H1 (cell line): ENCODE measurements at regions not wholly inside any gene's neighbourhood (a gene's known extent, or its start where the extent isn't known, plus 50 kb on each side); places are given as distances from the start of the nearest gene placed in this dataset.

ENCODE experiments used
- CTCF ChIA-PET: fragments of 300-600 bp; sonication (Branson Sonifier 250); formaldehyde crosslinking; loops from one replicate; lab custom pipeline; 2021; ENCODE audit not compliant: partially characterized antibody; lab: Charles Lee
- POLR2A ChIA-PET: fragments of 300-600 bp; sonication (Branson Sonifier 250); formaldehyde crosslinking; loops from one replicate; lab custom pipeline; 2021; ENCODE audit warnings: inconsistent platforms; ENCODE audit not compliant: partially characterized antibody; lab: Charles Lee
- DNase-seq, 2 experiments: peaks; one replicate each; pipeline versions ENCODE4 v3.0.0 to v3.0.0-alpha.2; 2010 to 2022; ENCODE audit warnings: low spot score in 2 of 2, low read depth in 1 of 2, mixed read lengths in 1 of 2
- FAIRE-seq: peaks from 2 replicates; lab custom pipeline; 2011; peaks lifted over from hg19 to GRCh38; lab: Jason Lieb, UNC
- H2AFZ ChIP-seq: 2 replicates; pipeline ENCODE4 v1.8.1; 2012; ENCODE audit warnings: low read length, inconsistent platforms
- H2AK5ac ChIP-seq: 2 replicates; pipeline ENCODE4 v1.6.1; 2013; ENCODE audit warnings: low read depth, low read length
- H2BK120ac ChIP-seq: replicated peaks from 2 replicates; pipeline ENCODE3; 2013; ENCODE audit warnings: low read depth, low read length, inconsistent platforms
- H2BK12ac ChIP-seq: 2 replicates; pipeline ENCODE4 v1.6.1; 2013; ENCODE audit warnings: low read depth, low read length
- H2BK15ac ChIP-seq: 2 replicates; pipeline ENCODE4 v1.6.1; 2013; ENCODE audit warnings: low read length
- H2BK20ac ChIP-seq: 2 replicates; pipeline ENCODE4 v1.6.1; 2013; ENCODE audit warnings: low read length
- H2BK5ac ChIP-seq: 2 replicates; pipeline ENCODE4 v1.6.1; 2013; ENCODE audit warnings: low read depth, low read length
- H3K14ac ChIP-seq: 2 replicates; pipeline ENCODE4 v1.6.1; 2013; ENCODE audit warnings: inconsistent platforms; ENCODE audit not compliant: insufficient read length
- H3K18ac ChIP-seq: 2 replicates; pipeline ENCODE4 v1.6.1; 2013; ENCODE audit warnings: low read length; ENCODE audit errors: extremely low read depth
- H3K23ac ChIP-seq: 2 replicates; pipeline ENCODE4 v1.6.1; 2013; ENCODE audit warnings: inconsistent platforms; ENCODE audit not compliant: insufficient read length
- H3K23me2 ChIP-seq: 2 replicates; pipeline ENCODE4 v1.6.1; 2013; ENCODE audit warnings: low read depth, low read length
- H3K27ac ChIP-seq: 2 replicates; pipeline ENCODE4 v1.6.1; 2011; ENCODE audit warnings: low read depth, low read length, inconsistent platforms
- H3K27me3 ChIP-seq, 4 experiments: replicated peaks in 1 of 4; 1 replicate in 1 of 4; 2 replicates in 3 of 4; pipeline versions ENCODE4 v1.6.1 to v1.8.1; 2011 to 2013; ENCODE audit warnings: low read length in 3 of 4, mild to moderate bottlenecking in 3 of 4, inconsistent platforms in 2 of 4, mixed read lengths in 2 of 4, moderate library complexity in 1 of 4; ENCODE audit not compliant: control insufficient read depth in 3 of 4, insufficient read depth in 3 of 4; ENCODE audit errors: extremely low read depth in 1 of 4
- H3K36me3 ChIP-seq, 4 experiments: 2 replicates each; pipeline versions ENCODE4 v1.6.1 to v1.8.1; 2011 to 2013; ENCODE audit warnings: mild to moderate bottlenecking in 4 of 4, low read length in 3 of 4, moderate library complexity in 2 of 4, control low read depth in 1 of 4, inconsistent platforms in 1 of 4; ENCODE audit not compliant: insufficient read depth in 4 of 4, control insufficient read depth in 2 of 4
- H3K4ac ChIP-seq: replicated peaks from 2 replicates; pipeline ENCODE3; 2013; ENCODE audit warnings: low read length, low read depth, mixed read lengths, inconsistent platforms; ENCODE audit not compliant: insufficient read length
- H3K4me1 ChIP-seq, 4 experiments: replicated peaks in 1 of 4; 1 replicate in 1 of 4; 2 replicates in 3 of 4; pipeline versions ENCODE4 v1.6.1 to v1.8.1; 2011 to 2013; ENCODE audit warnings: low read length in 3 of 4, inconsistent platforms in 2 of 4, mixed read lengths in 1 of 4; ENCODE audit not compliant: insufficient read depth in 4 of 4, control insufficient read depth in 3 of 4
- H3K4me2 ChIP-seq, 2 experiments: 2 replicates each; pipeline versions ENCODE4 v1.6.1 to v1.8.1; 2011 to 2013; ENCODE audit warnings: low read depth in 2 of 2, low read length in 2 of 2, control low read depth in 1 of 2, inconsistent platforms in 1 of 2, mild to moderate bottlenecking in 1 of 2; ENCODE audit not compliant: insufficient read depth in 1 of 2
- H3K4me3 ChIP-seq, 4 experiments: fragments of 200-600, 300-600 bp in 1 of 4; sonication (generic), shearing (Covaris generic), sonication (Bioruptor Twin) in 1 of 4; 2 replicates each; pipeline versions ENCODE4 v1.5.1 to v1.8.1; 2011 to 2016; ENCODE audit warnings: low read length in 4 of 4, low read depth in 3 of 4, control low read depth in 2 of 4, inconsistent platforms in 2 of 4, mild to moderate bottlenecking in 2 of 4, mixed read lengths in 1 of 4, moderate library complexity in 1 of 4; ENCODE audit not compliant: insufficient read depth in 2 of 4; ENCODE audit errors: extremely low read depth in 1 of 4
- H3K56ac ChIP-seq: replicated peaks from 2 replicates; pipeline ENCODE3; 2013; ENCODE audit warnings: low read depth, mild to moderate bottlenecking, mixed read lengths, low read length, inconsistent platforms; ENCODE audit not compliant: insufficient read length
- H3K79me1 ChIP-seq: 2 replicates; pipeline ENCODE4 v1.6.1; 2013; ENCODE audit warnings: low read depth, low read length, control low read depth
- H3K79me2 ChIP-seq, 2 experiments: 2 replicates each; pipeline versions ENCODE4 v1.6.1 to v1.8.1; 2012 to 2013; ENCODE audit warnings: low read length in 2 of 2, mild to moderate bottlenecking in 2 of 2, inconsistent platforms in 1 of 2; ENCODE audit not compliant: insufficient read depth in 2 of 2, control insufficient read depth in 1 of 2
- H3K9ac ChIP-seq, 4 experiments: replicated peaks in 1 of 4; 1 replicate in 1 of 4; 2 replicates in 3 of 4; pipeline versions ENCODE4 v1.6.1 to v1.8.1; 2011 to 2013; ENCODE audit warnings: low read depth in 3 of 4, low read length in 3 of 4, control low read depth in 2 of 4, mild to moderate bottlenecking in 2 of 4, moderate library complexity in 2 of 4, inconsistent platforms in 1 of 4; ENCODE audit errors: extremely low read depth in 1 of 4
- H3K9me3 ChIP-seq, 2 experiments: 2 replicates each; pipeline versions ENCODE4 v1.6.1 to v1.8.1; 2012 to 2013; ENCODE audit warnings: mild to moderate bottlenecking in 2 of 2, moderate library complexity in 2 of 2, control low read depth in 1 of 2, inconsistent platforms in 1 of 2, low read depth in 1 of 2, low read length in 1 of 2, mixed read lengths in 1 of 2; ENCODE audit not compliant: insufficient read depth in 2 of 2
- H4K20me1 ChIP-seq, 2 experiments: replicated peaks in 1 of 2; 2 replicates each; pipeline versions ENCODE3 to v1.8.1; 2011 to 2013; ENCODE audit warnings: inconsistent platforms in 2 of 2, low read length in 2 of 2, mild to moderate bottlenecking in 1 of 2; ENCODE audit not compliant: insufficient read depth in 2 of 2, control insufficient read depth in 1 of 2
- H4K5ac ChIP-seq: 2 replicates; pipeline ENCODE4 v1.6.1; 2013; ENCODE audit warnings: low read length, low read depth, mixed read lengths, inconsistent platforms; ENCODE audit not compliant: insufficient read length
- H4K8ac ChIP-seq: 2 replicates; pipeline ENCODE4 v1.8.0; 2013; ENCODE audit warnings: mild to moderate bottlenecking, moderate library complexity, low read length, inconsistent platforms; ENCODE audit not compliant: insufficient read depth; ENCODE audit errors: extremely low read depth
- H4K91ac ChIP-seq: replicated peaks from 2 replicates; pipeline ENCODE3; 2013; ENCODE audit warnings: low read length, mixed read lengths, inconsistent platforms; ENCODE audit not compliant: insufficient read length
- ASH2L ChIP-seq: fragments of 200-600, 300-600 bp; sonication (generic); IDR thresholded peaks from one replicate; pipeline ENCODE4 v1.7.1; 2017; ENCODE audit warnings: low read length
- ATF3 ChIP-seq: IDR thresholded peaks from 2 replicates; pipeline ENCODE4 v1.6.1; 2011; ENCODE audit warnings: low read depth, mild to moderate bottlenecking, low read length; ENCODE audit not compliant: insufficient read depth
- CBX5 ChIP-seq: fragments of 300-800, 300-1000 bp; sonication (generic); IDR thresholded peaks from 2 replicates; pipeline ENCODE4 v1.7.1; 2016; ENCODE audit warnings: antibody characterized with exemption, low read length, low read depth
- CHD1 ChIP-seq: IDR thresholded peaks from 2 replicates; pipeline ENCODE4 v1.6.1; 2012; ENCODE audit warnings: low read depth, low read length, improper control_type of control experiment
- HDAC2 ChIP-seq, 2 experiments: fragments of 300-600 bp in 1 of 2; sonication (generic) in 1 of 2; IDR thresholded peaks; 2 replicates each; pipeline ENCODE4 v1.6.1; 2011 to 2012; ENCODE audit warnings: low read depth in 2 of 2, low read length in 2 of 2, mild to moderate bottlenecking in 2 of 2, moderate library complexity in 2 of 2, borderline replicate concordance in 1 of 2, inconsistent platforms in 1 of 2
- KDM1A ChIP-seq: fragments of 200-600, 300-600 bp; sonication (generic); IDR thresholded peaks from 2 replicates; pipeline ENCODE4 v1.7.1; 2016; ENCODE audit warnings: mild to moderate bottlenecking, low read length, borderline replicate concordance
- RAD21 ChIP-seq, 2 experiments: IDR thresholded peaks in 1 of 2; conservative IDR thresholded peaks in 1 of 2; 2 replicates each; pipeline ENCODE4 v1.6.1; 2011; ENCODE audit warnings: low read depth in 2 of 2, low read length in 2 of 2, improper control_type of control experiment in 1 of 2, inconsistent platforms in 1 of 2, mild to moderate bottlenecking in 1 of 2, moderate library complexity in 1 of 2
- RNF2 ChIP-seq: fragments of 200-900, 300-1000 bp; sonication (generic); IDR thresholded peaks from 2 replicates; pipeline ENCODE4 v1.7.1; 2016; ENCODE audit warnings: borderline replicate concordance, low read depth, mild to moderate bottlenecking, antibody characterized with exemption, low read length; ENCODE audit not compliant: poor library complexity, severe bottlenecking; ENCODE audit errors: missing control alignments
- SP1 ChIP-seq: IDR thresholded peaks from 2 replicates; pipeline ENCODE4 v1.6.1; 2011; ENCODE audit warnings: low read depth, low read length
- TBP ChIP-seq: IDR thresholded peaks from 2 replicates; pipeline ENCODE4 v1.6.1; 2011; ENCODE audit warnings: low read depth, low read length, improper control_type of control experiment
- WGBS, 2 experiments: shearing (Covaris generic) in 1 of 2; methylation state at CpG; one replicate each; pipeline versions ENCODE4 v1.1.6 to v1.1.7; 2013 to 2015; ENCODE audit warnings: low lambda C conversion rate in 2 of 2, mixed read lengths in 2 of 2, inconsistent platforms in 1 of 2, low coverage in 1 of 2, missing lambda C conversion rate in 1 of 2; ENCODE audit not compliant: insufficient replicate concordance in 2 of 2, insufficient coverage in 1 of 2, insufficient read length in 1 of 2; ENCODE audit errors: extremely low coverage in 1 of 2, missing lambda C conversion rate in 1 of 2; 5-methylcytosine and 5-hydroxymethylcytosine counted together

GRCh38 chr4:137957806-137958205 is 284.3 kb downstream of the SLC7A11 start (continued):
- no peak for TF ChIP-seq RNF2

- Histone ChIP-seq H3K36me3 (no peaks in the 10 kb centered on the region), H2AK5ac (no peak overlapping the region), H3K4me3 (no peak overlapping the region), H3K79me2 (no peaks in the 10 kb centered on the region), H3K27ac (no peak overlapping the region), H2BK120ac (no peak overlapping the region), H4K20me1 (no peaks in the 10 kb centered on the region), H3K4ac (no peak overlapping the region), H4K5ac (no peak overlapping the region), H3K27me3 (no peaks in the 10 kb centered on the region), H3K14ac (no peak overlapping the region)
- WGBS, 2 experiments, result 90% methylated on average over 2 of the region's 2 CpGs; no CpG with 5 or more reads in 1 of the 2 experiments
- TF ChIP-seq CBX5 (no peak), CHD1 (no peak), TBP (no peak), ASH2L (no peak), ATF3 (no peak), SP1 (no peak), HDAC2 (IDR thresholded peaks at IDR 0.05; ENCODE audit: borderline replicate concordance in 1 of 2, low read depth in 2 of 2, low read length in 2 of 2) (no peak), RAD21 (IDR thresholded peaks at IDR 0.05 in 1 of 2, conservative IDR thresholded peaks at IDR 0.05 in 1 of 2; ENCODE audit: low read depth in 2 of 2, low read length in 2 of 2) (no peak), KDM1A (no peak)
- TF ChIP-seq, all 59 proteins: peak for 0
- no peak overlapping the region for H4K8ac ChIP-seq
- H3K18ac ChIP-seq, result no peak overlapping the region
- no peaks in the 10 kb centered on the region for H3K79me1 ChIP-seq
- H2BK5ac ChIP-seq, result no peak overlapping the region
- no peak for DNase-seq
- POLR2A ChIA-PET, result no interaction called here
- no peak overlapping the region for H3K4me2 ChIP-seq
- FAIRE-seq, result no peak
- H4K91ac ChIP-seq, result no peak overlapping the region
- H3K23ac ChIP-seq, result no peak overlapping the region
- H2BK15ac ChIP-seq, result no peak overlapping the region
- no peaks in the 10 kb centered on the region for H3K4me1 ChIP-seq
- H3K23me2 ChIP-seq, result no peaks in the 10 kb centered on the region
- CTCF ChIA-PET, result no interaction called here
- H3K9ac ChIP-seq, result no peak overlapping the region
- no peak overlapping the region for H3K56ac ChIP-seq
- H2AFZ ChIP-seq, result no peak overlapping the region
- H2BK20ac ChIP-seq, result no peak overlapping the region
- no peak overlapping the region for H2BK12ac ChIP-seq
- H3K9me3 ChIP-seq, result no peaks in the 10 kb centered on the region
Measured at GRCh38 chr4:137956256-137956655, 285.9 kb downstream of the SLC7A11 start.
